Superior temporal gyrus (tissue), 1 donor: ENCODE measurements at regions not wholly inside any gene's neighbourhood (a gene's known extent, or its start where the extent isn't known, plus 50 kb on each side); places are given as distances from the start of the nearest gene placed in this dataset.
"Not testable (repeated sequence)": the region's sequence is repeated elsewhere in the genome, so short reads cannot be mapped to it uniquely, and the experiment has no call there.

Source experiments
- DNase-seq: peaks from one replicate; pipeline ENCODE4 v3.0.0-alpha.2; 2016; ENCODE audit errors: extremely low spot score

- no peak for DNase-seq
These were observed 411.8 kb downstream of the ETV1 start for GRCh38 chr7:13577566-13578145.

GRCh38 chr7:13578294-13578693, 411.2 kb downstream of the ETV1 start:
- no peak for DNase-seq

GRCh38 chr7:13581097-13581496, 408.4 kb downstream of the ETV1 start:
- no peak for DNase-seq

GRCh38 chr7:13593854-13594253, 395.6 kb downstream of the ETV1 start:
- DNase-seq = no peak

- no peak for DNase-seq
These were observed 387.4 kb downstream of the ETV1 start for GRCh38 chr7:13602036-13602435.

- no peak for DNase-seq
These were observed 386.4 kb downstream of the ETV1 start for GRCh38 chr7:13603016-13603415.

GRCh38 chr7:13603661-13604060, 385.8 kb downstream of the ETV1 start:
- no peak for DNase-seq

GRCh38 chr7:13604178-13604577, 385.3 kb downstream of the ETV1 start:
- no peak for DNase-seq

- no peak for DNase-seq
These were observed 379.1 kb downstream of the ETV1 start for GRCh38 chr7:13610372-13610771.

- DNase-seq = no peak
These were observed 373.8 kb downstream of the ETV1 start for GRCh38 chr7:13615679-13616078.

- no peak for DNase-seq
These were observed 362.0 kb downstream of the ETV1 start for GRCh38 chr7:13627455-13627854.

GRCh38 chr7:13628239-13629001, 361.0 kb downstream of the ETV1 start:
- no peak for DNase-seq

GRCh38 chr7:13631207-13632049, 358.0 kb downstream of the ETV1 start:
- not testable (repeated sequence) for DNase-seq

- DNase-seq = no peak
These were observed 355.6 kb downstream of the ETV1 start for GRCh38 chr7:13633857-13634256.

GRCh38 chr7:13639396-13639795, 350.1 kb downstream of the ETV1 start:
- DNase-seq = no peak

- DNase-seq = no peak
These were observed 347.8 kb downstream of the ETV1 start for GRCh38 chr7:13641714-13642113.

- no peak for DNase-seq
These were observed 338.3 kb downstream of the ETV1 start for GRCh38 chr7:13651167-13651566.

- no peak for DNase-seq
These were observed 333.1 kb downstream of the ETV1 start for GRCh38 chr7:13656330-13656729.

- no peak for DNase-seq
These were observed 316.2 kb downstream of the ETV1 start for GRCh38 chr7:13673290-13673689.

GRCh38 chr7:13682626-13683025, 306.8 kb downstream of the ETV1 start:
- DNase-seq = no peak

- no peak for DNase-seq
These were observed 302.0 kb downstream of the ETV1 start for GRCh38 chr7:13687500-13687899.

- DNase-seq = no peak
These were observed 296.9 kb downstream of the ETV1 start for GRCh38 chr7:13692548-13692947.

- no peak for DNase-seq
These were observed 287.2 kb downstream of the ETV1 start for GRCh38 chr7:13702251-13702650.
